MM.1S (cell line): ENCODE measurements at regions not wholly inside any gene's neighbourhood (a gene's known extent, or its start where the extent isn't known, plus 50 kb on each side); places are given as distances from the start of the nearest gene placed in this dataset.

Experiments used
- DNase-seq: peaks from one replicate; pipeline ENCODE4 v3.0.0-alpha.2; 2015
- H2AFZ ChIP-seq: fragments of 300-600 bp; sonication (generic); 2 replicates; pipeline ENCODE4 v1.6.0; 2016; ENCODE audit warnings: antibody characterized with exemption, low read length
- H3F3A ChIP-seq: fragments of 300-600 bp; sonication (generic); 2 replicates; pipeline ENCODE4 v1.6.1; 2016; ENCODE audit warnings: mild to moderate bottlenecking, antibody characterized with exemption, low read length, moderate library complexity, mixed read lengths; ENCODE audit not compliant: insufficient read depth
- H3K27ac ChIP-seq: fragments of 300-600 bp; sonication (generic); 2 replicates; pipeline ENCODE4 v1.5.1; 2016; ENCODE audit warnings: mild to moderate bottlenecking, low read length
- H3K27me3 ChIP-seq: fragments of 300-600 bp; sonication (generic); replicated peaks from 2 replicates; pipeline ENCODE4 v1.6.0; 2016; ENCODE audit warnings: low read length; ENCODE audit not compliant: insufficient read depth
- H3K36me3 ChIP-seq: fragments of 300-600 bp; sonication (generic); replicated peaks from 2 replicates; pipeline ENCODE4 v1.6.1; 2016; ENCODE audit warnings: mild to moderate bottlenecking, low read length, mixed read lengths; ENCODE audit not compliant: insufficient read depth
- H3K4me1 ChIP-seq: fragments of 300-600 bp; sonication (generic); 2 replicates; pipeline ENCODE4 v1.6.1; 2016; ENCODE audit warnings: low read length, mixed read lengths
- H3K4me2 ChIP-seq: fragments of 300-600 bp; sonication (generic); 2 replicates; pipeline ENCODE4 v1.6.0; 2016; ENCODE audit warnings: low read depth, low read length
- H3K4me3 ChIP-seq: fragments of 300-600 bp; sonication (generic); 2 replicates; pipeline ENCODE4 v1.5.1; 2016; ENCODE audit warnings: low read length, mixed read lengths
- H3K79me2 ChIP-seq: fragments of 300-600 bp; sonication (generic); 2 replicates; pipeline ENCODE4 v1.6.1; 2016; ENCODE audit warnings: mixed run types, low read length, mixed read lengths
- H3K9ac ChIP-seq: fragments of 300-600 bp; sonication (generic); 2 replicates; pipeline ENCODE4 v1.6.1; 2016; ENCODE audit warnings: low read length, mixed read lengths
- H3K9me2 ChIP-seq: fragments of 300-600 bp; sonication (generic); replicated peaks from 2 replicates; pipeline ENCODE4 v1.6.1; 2016; ENCODE audit warnings: mild to moderate bottlenecking, low read length, mixed read lengths; ENCODE audit not compliant: insufficient read depth
- H3K9me3 ChIP-seq: fragments of 300-600 bp; sonication (generic); replicated peaks from 2 replicates; pipeline ENCODE4 v1.6.1; 2016; ENCODE audit warnings: mild to moderate bottlenecking, low read length, mixed read lengths; ENCODE audit not compliant: insufficient read depth
- H4K20me1 ChIP-seq: fragments of 300-600 bp; sonication (generic); 2 replicates; pipeline ENCODE4 v1.6.1; 2016; ENCODE audit warnings: mild to moderate bottlenecking, low read length, moderate library complexity, mixed read lengths; ENCODE audit not compliant: insufficient read depth
- CTCF ChIP-seq: fragments of 300-600 bp; sonication (generic); IDR thresholded peaks from 2 replicates; pipeline ENCODE4 v1.5.1; 2016; ENCODE audit warnings: antibody characterized with exemption, low read length, mixed read lengths
- EZH2 ChIP-seq: fragments of 300-600 bp; sonication (generic); optimal IDR thresholded peaks from 2 replicates; pipeline ENCODE3; 2017; ENCODE audit warnings: low read depth, mild to moderate bottlenecking, antibody characterized with exemption, low read length, mixed read lengths
- EZH2phosphoT487 ChIP-seq: fragments of 300-600 bp; sonication (generic); IDR thresholded peaks from 2 replicates; pipeline ENCODE4 v1.6.1; 2018; ENCODE audit warnings: antibody characterized with exemption, low read length

- no peak overlapping the region for H3K27ac ChIP-seq
- H3F3A ChIP-seq = no peaks in the 10 kb centered on the region
Observed at GRCh38 chr4:131296192-131296591, 1852.9 kb upstream of the PCDH10 start.

GRCh38 chr4:131302108-131302507 lies 1847.0 kb upstream of the PCDH10 start:
- no peak overlapping the region for H2AFZ ChIP-seq
- TF ChIP-seq EZH2 = no peak
- TF ChIP-seq EZH2phosphoT487 = no peak
- no peak for TF ChIP-seq CTCF
- no peak for DNase-seq

More at GRCh38 chr4:131296192-131296591, 1852.9 kb upstream of the PCDH10 start:
- no peak for TF ChIP-seq EZH2
- no peak for TF ChIP-seq EZH2phosphoT487
- no peak for TF ChIP-seq CTCF
- Histone ChIP-seq H3K9ac (no peak overlapping the region), H3K27me3 (no peaks in the 10 kb centered on the region), H3K4me2 (no peak overlapping the region), H3K36me3 (no peaks in the 10 kb centered on the region), H3K9me3 (no peaks in the 10 kb centered on the region), H3K4me1 (no peaks in the 10 kb centered on the region), H4K20me1 (no peaks in the 10 kb centered on the region), H3K79me2 (no peaks in the 10 kb centered on the region), H3K4me3 (no peak overlapping the region), H3K9me2 (no peaks in the 10 kb centered on the region), H2AFZ (no peak overlapping the region)
- DNase-seq = no peak

GRCh38 chr4:131304686-131305085 lies 1844.4 kb upstream of the PCDH10 start:
- TF ChIP-seq EZH2phosphoT487 (no peak), CTCF (no peak), EZH2 (no peak)

More at GRCh38 chr4:131302108-131302507, 1847.0 kb upstream of the PCDH10 start:
- H3K79me2 ChIP-seq = no peaks in the 10 kb centered on the region
- H3K9me2 ChIP-seq = no peaks in the 10 kb centered on the region
- H3F3A ChIP-seq = no peaks in the 10 kb centered on the region
- H3K4me3 ChIP-seq = no peak overlapping the region
- no peaks in the 10 kb centered on the region for H3K4me1 ChIP-seq
- no peaks in the 10 kb centered on the region for H3K27me3 ChIP-seq
- no peak overlapping the region for H3K4me2 ChIP-seq
- H3K36me3 ChIP-seq = no peaks in the 10 kb centered on the region
- H3K27ac ChIP-seq = no peak overlapping the region
- H3K9me3 ChIP-seq = no peaks in the 10 kb centered on the region
- H3K9ac ChIP-seq = no peak overlapping the region
- H4K20me1 ChIP-seq = no peaks in the 10 kb centered on the region

More at GRCh38 chr4:131304686-131305085, 1844.4 kb upstream of the PCDH10 start:
- H2AFZ ChIP-seq = no peak overlapping the region
- H4K20me1 ChIP-seq = no peaks in the 10 kb centered on the region
- H3F3A ChIP-seq = no peaks in the 10 kb centered on the region
- no peak overlapping the region for H3K4me2 ChIP-seq
- no peak overlapping the region for H3K4me3 ChIP-seq
- H3K4me1 ChIP-seq = no peaks in the 10 kb centered on the region
- no peaks in the 10 kb centered on the region for H3K9me3 ChIP-seq
- no peaks in the 10 kb centered on the region for H3K79me2 ChIP-seq
- no peaks in the 10 kb centered on the region for H3K36me3 ChIP-seq
- no peak overlapping the region for H3K9ac ChIP-seq
- no peak for DNase-seq
- H3K9me2 ChIP-seq = no peaks in the 10 kb centered on the region
- no peaks in the 10 kb centered on the region for H3K27me3 ChIP-seq
- no peak overlapping the region for H3K27ac ChIP-seq
